RPMI8226 (cell line): ENCODE measurements at regions not wholly inside any gene's neighbourhood (a gene's known extent, or its start where the extent isn't known, plus 50 kb on each side); places are given as distances from the start of the nearest gene placed in this dataset.
"Not testable (repeated sequence)": the region's sequence is repeated elsewhere in the genome, so short reads cannot be mapped to it uniquely, and the experiment has no call there.

Experiments
- DNase-seq: peaks from one replicate; pipeline ENCODE4 v3.0.0-alpha.2; 2015

DNA sequence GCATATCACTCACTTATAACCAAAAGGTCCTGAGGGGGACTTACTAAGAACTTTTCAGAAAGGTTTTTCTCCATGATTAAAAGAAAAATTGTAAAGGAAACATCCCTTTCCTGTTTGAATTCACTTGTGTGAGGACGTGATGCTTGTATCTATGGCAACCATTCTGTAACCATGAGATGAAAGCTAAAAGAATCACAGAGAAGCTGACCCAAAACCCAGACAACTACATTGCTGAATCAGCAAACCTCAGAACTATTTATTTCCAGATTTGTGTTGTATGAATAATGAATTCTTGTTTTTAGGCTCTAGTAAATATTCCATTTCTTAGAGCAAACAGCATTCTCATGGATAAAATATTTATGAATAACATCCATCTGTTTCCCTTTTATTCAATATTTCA is 91.2 kb downstream of the RCHY1 start:
- DNase-seq = no peak

DNA sequence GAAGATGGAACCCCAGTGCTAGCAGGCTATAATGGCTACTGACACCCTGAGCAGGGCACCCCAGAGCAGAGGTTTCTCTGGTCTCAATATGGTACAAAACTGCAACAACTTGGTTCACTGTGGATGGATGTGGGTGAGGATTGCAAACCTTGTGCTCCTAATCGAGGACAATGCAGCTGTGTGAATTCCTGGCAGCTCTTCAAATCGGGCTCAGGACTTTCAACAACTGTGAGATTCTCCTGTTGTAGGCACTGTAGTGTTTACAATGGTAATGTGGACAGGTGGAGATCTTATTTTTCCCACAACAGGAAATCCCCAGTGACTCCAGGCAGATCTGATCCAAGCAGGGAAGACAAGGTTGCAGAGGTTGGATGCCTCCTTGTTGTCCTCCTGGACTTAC is 101.5 kb downstream of the RCHY1 start:
- no peak for DNase-seq

DNA sequence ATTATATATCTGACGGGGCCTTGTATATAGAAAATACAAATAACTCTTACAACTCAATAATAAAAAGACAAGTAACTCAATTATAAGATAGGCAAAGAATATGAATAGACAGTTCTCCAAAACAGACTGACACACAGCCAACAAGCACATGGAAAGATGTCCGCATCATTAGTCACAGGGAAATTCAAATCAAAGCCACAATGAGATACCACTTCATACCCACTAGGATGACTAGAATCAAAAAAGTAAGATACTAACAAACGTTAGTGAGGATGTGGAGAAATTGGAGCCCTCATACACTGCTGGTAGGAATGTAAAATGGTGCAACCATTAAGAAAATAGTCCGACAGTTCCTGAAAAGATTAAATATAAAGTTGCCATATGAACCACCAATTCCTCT is 115.7 kb downstream of the RCHY1 start:
- no peak for DNase-seq

DNA sequence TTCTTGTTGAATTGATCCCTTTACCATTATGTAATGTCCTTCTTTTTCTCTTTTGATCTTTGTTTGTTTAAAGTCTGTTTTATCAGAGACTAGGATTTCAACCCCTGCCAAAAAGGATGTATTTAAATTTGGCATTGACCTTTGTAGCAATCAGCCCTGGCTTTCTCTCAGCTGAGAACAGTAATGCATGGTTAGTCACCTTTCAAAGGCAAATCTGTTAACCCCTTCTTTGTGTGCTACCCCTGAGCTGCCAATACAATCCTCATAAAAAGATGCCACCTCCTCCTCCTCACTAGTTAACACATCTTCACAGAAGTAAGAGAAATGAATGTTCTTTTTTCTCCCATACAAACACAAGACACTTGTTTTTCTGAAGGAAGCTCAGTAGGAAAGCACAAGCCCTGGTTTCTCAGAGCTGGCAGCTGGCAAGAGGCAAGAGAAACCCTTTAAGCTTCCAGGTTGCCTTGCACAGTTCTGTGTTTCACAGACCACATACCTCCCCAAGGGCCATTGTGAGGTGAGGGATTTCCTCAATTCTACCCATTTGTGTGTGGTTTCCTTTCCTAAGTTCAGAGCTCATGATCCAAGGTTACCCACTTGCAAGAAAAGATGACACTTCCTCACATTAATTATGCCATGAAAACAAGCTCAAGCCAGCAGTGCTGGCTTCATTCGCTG is 122.6 kb downstream of the RCHY1 start:
- DNase-seq = no peak

DNA sequence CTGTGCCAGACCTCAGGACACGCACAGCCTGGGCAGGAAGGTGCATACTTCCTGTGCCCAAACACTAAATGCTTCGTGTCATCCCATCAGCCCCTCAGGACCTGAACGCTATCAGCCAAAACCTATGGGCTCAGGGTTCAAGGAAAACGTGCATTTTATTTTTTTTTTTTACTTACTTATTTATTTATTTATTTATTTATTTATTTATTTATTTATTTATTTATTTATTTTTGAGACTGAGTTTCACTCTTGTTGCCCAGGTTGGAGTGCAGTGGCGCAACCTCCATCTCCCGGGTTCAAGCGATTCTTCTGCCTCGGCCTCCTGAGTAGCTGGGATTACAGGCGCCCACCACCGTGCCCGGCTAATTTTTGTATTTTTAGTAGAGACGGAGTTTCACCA is 127.8 kb downstream of the RCHY1 start:
- DNase-seq = not testable (repeated sequence)

DNA sequence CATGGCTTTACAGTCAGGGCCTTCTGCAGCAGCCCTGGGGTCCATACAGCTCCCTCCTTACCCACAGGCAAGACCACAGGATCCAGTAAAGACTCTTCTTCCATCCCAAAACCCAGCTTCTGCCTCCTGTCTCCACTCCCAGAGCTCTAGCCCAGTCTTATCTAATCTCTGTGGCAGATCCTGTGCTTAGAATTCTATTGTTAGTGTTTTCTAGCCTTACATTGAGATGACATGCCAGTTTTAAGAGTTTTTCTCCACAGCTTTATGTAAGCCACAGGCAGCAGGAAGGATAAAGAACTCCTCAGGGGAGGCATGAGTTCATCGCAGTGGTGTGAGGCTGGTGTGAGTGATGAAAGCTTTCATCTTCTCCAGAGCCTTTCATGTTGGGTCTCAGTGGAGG is 129.1 kb downstream of the RCHY1 start:
- no peak for DNase-seq

DNA sequence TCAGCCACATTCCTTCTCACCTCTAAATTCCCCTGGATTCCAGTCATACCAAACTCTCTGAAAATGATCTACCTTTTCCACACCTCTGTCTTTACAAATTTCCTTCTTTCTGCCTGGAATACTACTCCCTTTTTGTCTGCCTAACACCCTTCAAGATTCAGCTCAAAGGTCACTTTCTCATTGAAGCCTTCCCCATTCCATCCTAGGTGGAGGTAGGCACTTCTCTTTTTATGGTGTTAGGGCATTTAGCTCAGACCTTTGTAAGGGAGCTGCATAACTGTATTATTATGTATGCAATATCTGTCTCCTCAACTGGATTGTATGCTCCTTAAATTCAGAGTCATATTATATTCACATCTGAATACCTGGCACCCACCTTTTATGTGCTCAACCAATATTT is 137.7 kb downstream of the RCHY1 start:
- DNase-seq = no peak

DNA sequence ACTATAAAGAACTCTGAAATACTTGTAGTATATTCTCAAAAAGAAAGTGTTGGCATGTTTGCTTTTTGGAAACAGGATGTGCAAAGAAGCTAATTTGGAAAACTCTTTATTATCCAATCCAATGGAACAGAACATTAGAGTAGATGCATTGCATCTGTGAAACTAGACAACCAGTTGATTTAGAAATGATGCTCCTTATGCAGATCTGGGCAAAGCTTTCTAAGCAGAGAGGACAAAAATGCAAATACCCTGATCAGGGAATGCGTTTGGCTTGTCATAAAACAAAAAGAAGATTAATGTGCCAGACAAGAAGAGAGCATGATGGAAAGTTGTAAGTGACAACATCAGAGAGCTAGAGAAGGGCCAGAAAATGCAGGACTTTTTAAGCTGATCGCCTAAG is 142.3 kb downstream of the RCHY1 start:
- DNase-seq = no peak

DNA sequence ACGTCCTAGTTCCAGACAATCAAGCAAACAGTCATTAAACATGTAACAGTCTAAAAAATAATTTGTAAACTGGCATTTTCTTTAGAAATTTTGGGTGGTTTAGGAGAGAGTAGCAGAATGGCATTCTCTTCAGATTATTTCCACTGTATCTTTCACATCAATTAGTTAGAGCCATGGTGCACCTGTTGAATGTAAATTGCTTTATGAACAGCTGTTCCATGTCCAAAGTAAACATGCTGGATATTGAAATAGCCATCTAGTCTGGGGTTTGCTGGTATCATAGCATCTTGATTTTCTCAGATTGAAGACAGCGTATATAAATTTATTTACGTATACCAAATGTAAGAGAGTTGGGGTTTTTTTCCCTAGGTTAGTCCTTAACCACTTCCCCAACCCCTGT is 143.6 kb downstream of the RCHY1 start:
- DNase-seq = no peak

DNA sequence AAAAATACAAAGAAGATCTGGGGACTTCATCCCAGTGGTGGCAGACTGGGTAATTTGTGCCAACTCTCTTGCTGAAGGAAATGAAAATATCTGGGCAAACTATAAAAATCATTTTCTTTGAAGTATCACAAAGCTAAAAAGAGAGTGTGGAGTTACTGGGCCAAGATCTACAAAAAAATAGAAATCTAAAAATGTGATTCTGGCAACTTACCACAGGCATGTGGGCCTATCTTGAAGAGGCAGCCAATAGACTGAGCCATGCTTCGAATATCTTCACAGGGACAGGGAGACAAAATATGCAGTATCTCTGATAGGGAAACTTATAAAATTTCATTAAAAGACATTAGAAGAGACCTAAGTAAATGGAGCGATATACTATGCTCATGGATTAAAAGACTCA is 168.8 kb downstream of the RCHY1 start:
- no peak for DNase-seq

DNA sequence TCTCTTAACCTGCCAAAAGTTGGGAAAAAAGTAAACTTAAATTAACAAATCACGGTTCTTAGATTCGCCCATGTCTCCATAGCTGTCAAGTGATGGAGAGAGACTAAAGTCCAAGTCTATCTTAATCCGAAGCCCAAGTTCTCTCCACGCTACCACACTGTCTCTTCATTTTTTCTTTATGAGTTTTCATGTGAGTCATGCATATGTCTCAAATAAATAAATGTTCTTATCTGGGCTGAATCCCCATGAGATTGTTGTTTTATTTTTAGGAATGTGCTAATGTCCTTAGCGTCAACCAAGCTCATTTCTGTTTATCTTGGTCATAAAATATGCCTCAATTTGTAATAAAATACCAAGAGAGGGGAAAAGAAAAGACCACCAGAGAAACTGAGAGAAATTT is 169.3 kb downstream of the RCHY1 start:
- no peak for DNase-seq

DNA sequence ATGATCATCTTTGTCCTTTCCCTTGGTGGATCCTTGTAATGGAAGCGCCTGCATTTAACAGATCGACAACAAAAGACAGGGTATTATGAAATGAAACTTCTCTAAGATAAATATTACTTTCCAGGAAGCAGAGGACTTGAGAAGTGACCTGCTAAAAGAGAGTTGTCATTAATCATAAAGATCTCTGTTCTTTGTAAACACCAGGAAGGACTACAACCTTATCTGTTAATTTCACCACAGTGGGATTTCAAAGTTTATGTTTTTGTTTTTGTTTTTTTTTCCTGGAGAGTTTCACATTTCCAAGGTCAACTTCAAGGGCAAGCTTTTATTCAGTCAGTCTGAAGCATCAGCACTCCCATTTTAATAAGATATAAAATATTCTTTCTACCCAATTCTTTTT is 170.9 kb downstream of the RCHY1 start:
- no peak for DNase-seq

DNA sequence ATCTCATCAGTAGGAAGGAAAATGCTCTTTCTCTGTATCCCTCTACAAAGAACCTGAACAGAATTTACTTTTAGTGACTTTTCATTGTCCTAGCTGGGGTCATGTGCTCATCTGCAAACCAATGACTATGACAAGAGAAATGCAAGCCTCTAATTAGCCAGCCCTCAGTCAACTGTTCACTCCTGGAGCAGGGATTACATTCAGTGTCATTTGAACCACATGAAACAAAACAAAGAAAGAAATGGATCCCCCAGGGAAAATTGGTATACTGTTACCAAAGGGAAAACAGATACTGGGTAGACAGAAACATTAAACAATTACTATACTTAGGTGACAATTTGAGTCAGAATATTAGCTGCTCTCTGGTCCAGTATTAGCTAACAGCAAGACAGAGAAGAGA is 173.6 kb downstream of the RCHY1 start:
- DNase-seq = no peak

DNA sequence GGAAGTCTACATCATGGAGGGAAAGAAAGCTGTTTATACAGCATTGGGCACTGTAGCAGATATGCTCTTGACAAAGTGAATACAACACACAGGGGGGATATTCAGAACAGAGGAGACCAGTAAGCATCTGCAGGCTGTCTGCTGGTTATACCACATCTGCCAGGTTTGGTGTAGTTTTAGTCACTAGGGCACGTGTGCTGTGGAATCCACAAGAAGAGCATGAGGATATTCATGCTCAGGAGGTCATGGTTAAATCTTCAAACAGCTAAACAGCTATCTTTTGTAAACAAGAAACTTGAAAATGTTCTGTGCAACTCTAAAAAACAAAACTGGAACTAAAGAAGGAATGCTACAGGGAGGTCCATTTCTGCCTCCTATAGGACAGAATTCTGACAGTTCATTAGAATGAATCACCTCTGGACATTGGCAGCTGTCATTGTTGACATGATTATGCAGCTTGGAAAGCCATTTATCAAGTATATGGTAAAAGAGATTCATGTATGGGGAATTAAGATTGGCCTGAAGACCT is 175.8 kb downstream of the RCHY1 start:
- DNase-seq = no peak

DNA sequence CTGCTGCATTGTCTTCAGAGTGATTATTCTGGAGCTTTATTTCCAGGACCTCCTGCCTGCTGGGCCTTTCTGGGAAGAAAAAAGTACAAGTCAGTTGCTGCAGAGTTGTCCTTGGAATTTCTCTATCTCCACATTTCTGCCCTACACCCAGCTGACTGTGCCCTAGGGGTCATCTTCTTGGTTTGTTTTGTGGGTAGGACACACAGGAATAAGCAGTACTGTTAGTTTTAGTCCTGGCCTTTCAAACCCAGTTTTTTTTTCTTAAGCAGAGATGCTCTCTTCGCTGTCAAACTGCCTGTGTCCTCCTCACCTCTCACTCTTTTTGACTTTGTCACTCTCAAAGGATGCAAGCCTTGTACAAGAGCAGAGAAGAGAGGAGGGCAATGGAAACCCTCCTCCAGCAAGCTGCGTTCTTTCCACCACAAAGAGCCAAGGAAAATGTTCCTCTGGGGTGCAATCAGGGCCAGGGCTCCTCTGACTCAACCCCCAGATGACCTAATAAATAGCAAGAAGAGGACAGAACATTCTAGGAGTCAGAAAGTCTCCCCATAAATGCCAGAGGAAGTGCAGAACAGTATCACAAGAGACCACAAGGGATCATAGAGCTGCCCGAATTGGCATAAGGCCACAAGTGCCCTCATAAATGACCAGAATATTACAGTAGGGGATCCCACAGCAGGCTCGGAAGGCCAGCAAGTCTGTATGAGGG is 186.2 kb downstream of the RCHY1 start:
- no peak for DNase-seq

DNA sequence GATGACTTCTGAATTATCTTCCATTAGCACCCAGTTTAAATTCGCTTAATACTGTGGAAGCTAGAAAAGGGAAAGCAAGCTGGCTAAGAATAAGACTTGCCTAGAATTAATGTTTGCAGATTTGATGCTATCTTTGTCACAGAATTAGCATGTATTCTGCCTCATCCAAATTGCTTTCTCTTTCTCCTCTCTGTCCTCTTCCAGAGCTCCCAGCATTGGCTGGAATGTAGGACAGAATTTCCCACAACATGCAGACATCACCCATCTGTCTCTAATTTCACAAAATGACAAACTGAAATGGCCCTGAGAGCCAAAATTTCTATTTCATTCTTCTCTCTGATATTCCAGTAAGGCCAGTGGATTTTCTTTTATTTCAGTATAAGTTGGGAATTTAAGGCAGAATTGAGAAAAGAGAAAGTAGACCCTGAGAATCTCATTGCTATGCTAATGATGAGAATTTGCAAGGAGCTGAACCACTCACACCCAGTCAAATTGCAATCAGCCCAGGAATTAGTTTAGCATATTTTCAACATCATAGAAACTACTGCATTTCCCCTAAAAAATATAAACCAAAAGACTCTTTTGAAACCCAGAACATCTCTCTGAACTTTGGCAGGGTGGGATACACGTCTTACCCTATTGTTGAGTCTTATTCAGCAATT is 188.8 kb downstream of the RCHY1 start:
- no peak for DNase-seq

DNA sequence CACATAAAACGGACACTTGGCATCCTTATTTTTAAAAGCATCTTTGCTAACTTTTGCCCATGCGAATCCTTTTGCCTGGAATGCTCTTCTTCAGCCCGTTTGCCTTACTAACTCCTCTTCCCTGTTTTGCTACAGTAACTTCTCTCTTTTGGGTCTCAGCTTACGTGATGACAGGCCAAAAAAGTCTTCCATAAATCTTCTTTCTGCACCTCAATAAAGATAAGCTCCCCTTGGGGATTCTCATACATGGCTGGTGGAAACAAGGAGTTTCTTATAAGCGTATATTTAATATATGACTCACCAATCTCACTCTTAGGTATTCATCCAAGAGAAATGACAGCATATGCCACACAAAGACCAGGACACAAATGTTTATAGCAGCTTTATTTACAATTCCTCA is 192.7 kb downstream of the RCHY1 start:
- no peak for DNase-seq

DNA sequence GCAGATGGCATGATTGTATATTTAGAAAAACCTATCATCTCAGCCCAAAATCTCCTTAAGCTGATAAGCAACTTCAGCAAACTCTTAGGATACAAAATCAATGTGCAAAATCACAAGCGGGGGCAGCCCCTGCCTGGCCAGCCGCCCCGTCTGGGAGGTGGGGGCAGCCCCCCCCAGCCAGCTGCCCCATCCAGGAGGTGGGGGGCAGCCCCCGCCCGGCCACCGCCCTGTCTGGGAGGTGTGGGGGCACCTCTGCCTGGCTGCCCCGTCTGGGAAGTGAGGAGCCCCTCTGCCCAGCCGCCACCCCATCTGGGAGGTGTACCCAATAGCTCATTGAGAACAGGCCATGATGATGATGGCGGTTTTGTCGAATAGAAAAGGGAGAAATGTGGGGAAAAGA is 196.6 kb downstream of the RCHY1 start:
- not testable (repeated sequence) for DNase-seq

DNA sequence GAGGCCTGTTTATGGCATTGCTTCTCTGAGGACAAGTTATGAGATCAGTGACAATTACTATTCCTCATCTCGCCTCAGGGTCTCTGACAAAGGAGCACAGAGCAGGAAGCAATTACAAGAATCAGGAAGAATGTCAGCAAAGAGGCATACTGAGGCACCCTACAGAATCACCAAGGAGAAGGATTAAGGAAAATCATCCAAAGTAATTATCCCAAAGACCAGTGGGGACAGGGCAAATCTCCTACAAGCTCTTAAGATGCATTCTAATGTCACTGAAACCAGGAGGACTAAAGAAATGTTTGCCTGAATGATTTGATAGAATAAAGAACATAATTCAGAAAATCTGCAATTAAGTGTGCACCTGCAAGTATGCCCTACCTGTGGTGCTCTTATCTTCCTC is 206.2 kb downstream of the RCHY1 start:
- DNase-seq = no peak

DNA sequence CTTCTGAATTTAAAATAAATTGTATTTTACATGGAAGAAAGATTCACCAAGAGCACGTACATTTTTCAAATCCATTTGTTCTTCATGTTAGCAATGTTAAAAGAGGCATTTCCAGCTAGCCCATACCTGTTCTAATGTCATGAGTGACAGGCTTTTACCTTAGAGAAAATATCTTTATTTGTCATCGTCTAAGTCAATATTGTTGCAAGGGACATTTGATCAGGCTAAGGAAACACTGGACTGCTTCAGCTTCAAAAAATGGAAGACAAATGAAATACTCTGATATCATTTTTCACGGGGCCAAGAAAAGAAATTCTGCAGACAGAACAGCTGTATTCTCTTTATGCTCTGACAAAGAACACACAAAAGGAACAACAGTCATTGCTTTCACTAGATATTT is 207.7 kb downstream of the RCHY1 start:
- DNase-seq = no peak

DNA sequence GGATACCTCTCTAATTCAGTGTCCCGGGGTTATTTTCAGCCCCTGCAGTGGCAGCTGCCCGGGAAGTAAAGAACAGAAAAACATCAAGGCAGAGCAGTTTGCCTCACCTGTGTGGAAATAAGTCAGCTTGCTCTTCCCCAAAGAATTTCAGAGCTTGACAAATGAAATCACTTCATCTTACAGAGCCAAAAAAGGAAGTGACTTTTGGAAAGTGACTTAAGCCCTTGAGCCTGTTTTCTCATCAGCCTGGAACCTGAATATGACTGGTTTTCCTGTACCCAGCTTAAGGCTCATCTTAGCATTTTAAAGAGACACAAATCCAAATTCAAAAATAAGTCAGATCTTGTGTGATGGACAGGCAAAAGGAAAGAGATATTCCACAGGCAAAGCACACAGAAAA is 211.6 kb downstream of the RCHY1 start:
- no peak for DNase-seq

DNA sequence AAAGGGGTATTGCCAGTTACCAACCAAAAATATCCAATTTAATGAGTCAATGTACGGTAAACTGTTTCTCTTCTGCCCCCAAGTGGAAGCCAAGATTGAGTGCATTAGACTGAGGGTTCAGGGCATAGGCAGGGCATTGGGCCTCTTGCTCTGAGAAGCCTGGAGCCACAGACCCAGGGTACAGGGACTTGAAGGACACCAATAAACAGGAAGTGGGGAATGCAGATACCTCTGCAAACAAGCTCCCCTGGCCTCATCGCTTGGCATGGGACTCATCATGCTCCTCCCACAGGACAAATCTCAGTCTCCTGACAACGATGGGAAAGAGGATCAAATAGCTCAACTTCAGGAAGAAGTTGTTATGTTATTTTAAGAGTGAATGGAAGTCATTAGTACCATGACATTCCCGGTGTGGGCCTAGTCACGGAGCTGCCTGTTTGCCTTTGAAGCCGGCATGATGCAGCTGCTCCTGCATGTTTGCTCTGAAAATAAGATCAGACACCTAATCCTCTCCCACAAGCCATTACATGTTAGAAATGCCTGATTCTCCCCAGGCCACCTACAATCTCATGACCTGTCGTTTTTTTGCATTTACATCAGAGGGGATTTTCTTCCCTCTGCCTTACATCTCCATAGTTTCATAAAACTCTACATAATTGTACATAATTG is 224.2 kb downstream of the RCHY1 start:
- DNase-seq = peak; percentile 29

DNA sequence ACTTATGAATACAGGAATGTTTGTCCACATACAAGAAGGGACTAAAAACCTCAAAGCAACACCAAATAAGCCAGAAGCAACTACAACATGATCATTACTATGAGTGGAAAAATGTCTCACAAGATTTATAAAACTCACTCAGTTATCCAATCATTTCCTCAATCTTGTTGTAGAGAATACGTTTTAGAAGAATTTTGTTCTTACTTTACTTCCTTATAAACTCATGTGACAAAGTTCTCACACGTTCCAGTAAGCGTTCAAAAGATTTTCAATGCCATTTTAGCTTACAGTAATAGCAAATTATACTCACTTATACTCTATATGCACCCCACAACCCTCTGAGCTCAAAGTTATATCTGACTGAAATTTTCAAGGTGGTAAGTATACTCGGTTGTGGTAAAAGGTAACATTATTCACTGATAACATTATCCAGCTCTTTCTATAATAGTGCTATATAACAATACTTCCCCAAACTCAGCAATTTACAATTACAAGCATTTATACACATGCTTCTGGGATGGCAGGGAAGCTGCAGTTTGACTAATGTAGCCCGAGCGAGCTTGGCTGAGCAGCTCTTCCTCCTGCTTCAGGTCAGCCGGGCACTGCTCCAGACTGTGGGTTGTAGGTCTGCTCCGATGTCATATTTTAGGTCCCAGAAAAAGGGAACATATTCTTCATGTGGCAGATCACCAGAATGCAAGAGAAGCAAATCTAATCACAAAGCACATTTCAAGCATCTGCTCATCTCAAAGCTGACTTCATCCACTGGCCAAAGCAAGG is 226.3 kb downstream of the RCHY1 start:
- DNase-seq = no peak
